SK-N-SH (cell line): ENCODE measurements at regions not wholly inside any gene's neighbourhood (a gene's known extent, or its start where the extent isn't known, plus 50 kb on each side); places are given as distances from the start of the nearest gene placed in this dataset.
A peak's percentile ranks its signal among the peaks of the same experiment; 100 is the strongest.

Experiments used
- CTCF ChIA-PET: fragments of 300-600, 350-600 bp; formaldehyde crosslinking; extraction: SDS; loops from one replicate; lab custom pipeline; 2021; lab: Yijun Ruan, JAX
- POLR2A ChIA-PET: fragments of 350-600 bp; sonication (Branson Sonifier 250); formaldehyde crosslinking; extraction: SDS; loops from one replicate; lab custom pipeline; 2020; ENCODE audit warnings: antibody characterized with exemption, inconsistent platforms; lab: Yijun Ruan, JAX
- DNase-seq: peaks from one replicate; pipeline ENCODE4 v3.0.0; 2012
- H2AFZ ChIP-seq: fragments of 200-600 bp; sonication (generic); 2 replicates; pipeline ENCODE4 v1.8.1; 2016; ENCODE audit warnings: antibody characterized with exemption, mild to moderate bottlenecking, low read depth
- H3F3A ChIP-seq: fragments of 200-600 bp; sonication (generic); replicated peaks from 2 replicates; pipeline ENCODE3; 2016; ENCODE audit warnings: antibody characterized with exemption, mild to moderate bottlenecking; ENCODE audit not compliant: insufficient read depth
- H3K27ac ChIP-seq, 2 experiments: fragments of 200-500 bp in 1 of 2; fragments of 200-600 bp in 1 of 2; sonication (Bioruptor generic) in 1 of 2; sonication (generic), shearing (Covaris generic) in 1 of 2; 2 replicates each; pipeline versions ENCODE4 v1.5.1 to v1.6.1; 2014 to 2016; ENCODE audit warnings: low read depth in 2 of 2, inconsistent platforms in 1 of 2, low read length in 1 of 2, mild to moderate bottlenecking in 1 of 2, mixed read lengths in 1 of 2
- H3K27me3 ChIP-seq: fragments of 200-600 bp; sonication (generic), shearing (Covaris generic); 2 replicates; pipeline ENCODE4 v1.6.1; 2016; ENCODE audit warnings: mixed run types; ENCODE audit not compliant: insufficient read depth
- H3K36me3 ChIP-seq, 2 experiments: fragments of 200-500 bp in 1 of 2; fragments of 200-600 bp in 1 of 2; sonication (Bioruptor generic) in 1 of 2; sonication (generic) in 1 of 2; replicated peaks in 1 of 2; 2 replicates each; pipeline versions ENCODE3 to v1.5.1; 2014 to 2016; ENCODE audit warnings: low read length in 1 of 2, mild to moderate bottlenecking in 1 of 2; ENCODE audit not compliant: insufficient read depth in 2 of 2, control insufficient read depth in 1 of 2
- H3K4me1 ChIP-seq, 2 experiments: fragments of 200-500 bp in 1 of 2; fragments of 200-600 bp in 1 of 2; sonication (Bioruptor generic) in 1 of 2; sonication (generic), shearing (Covaris generic) in 1 of 2; 2 replicates each; pipeline versions ENCODE4 v1.5.1 to v1.6.1; 2014 to 2016; ENCODE audit warnings: low read depth in 1 of 2, low read length in 1 of 2, mixed run types in 1 of 2; ENCODE audit not compliant: insufficient read depth in 2 of 2, control insufficient read depth in 1 of 2
- H3K4me2 ChIP-seq: fragments of 200-600 bp; sonication (generic), shearing (Covaris generic); 2 replicates; pipeline ENCODE4 v1.6.1; 2017; ENCODE audit warnings: mixed run types
- H3K4me3 ChIP-seq, 2 experiments: fragments of 200-500 bp in 1 of 2; fragments of 200-600 bp in 1 of 2; sonication (Bioruptor generic) in 1 of 2; sonication (generic), shearing (Covaris generic) in 1 of 2; 2 replicates each; pipeline versions ENCODE4 v1.5.1 to v1.8.1; 2014 to 2016; ENCODE audit warnings: low read depth in 2 of 2, inconsistent platforms in 1 of 2, low read length in 1 of 2, mild to moderate bottlenecking in 1 of 2, mixed read lengths in 1 of 2, moderate library complexity in 1 of 2
- H3K79me2 ChIP-seq: fragments of 200-600 bp; sonication (generic); 2 replicates; pipeline ENCODE4 v1.8.1; 2017; ENCODE audit warnings: mild to moderate bottlenecking; ENCODE audit not compliant: insufficient read depth
- H3K9ac ChIP-seq: fragments of 200-600 bp; sonication (generic); 2 replicates; pipeline ENCODE4 v1.6.1; 2017; ENCODE audit warnings: mixed run types
- H3K9me2 ChIP-seq: fragments of 200-600 bp; sonication (generic); 2 replicates; pipeline ENCODE4 v1.6.1; 2017; ENCODE audit warnings: mixed run types
- H3K9me3 ChIP-seq: fragments of 200-600 bp; sonication (generic); 2 replicates; pipeline ENCODE4 v1.6.1; 2017; ENCODE audit warnings: mixed run types, mild to moderate bottlenecking, moderate library complexity
- H4K20me1 ChIP-seq: fragments of 200-600 bp; sonication (generic); 2 replicates; pipeline ENCODE4 v1.6.1; 2017; ENCODE audit warnings: mild to moderate bottlenecking, mixed run types; ENCODE audit not compliant: insufficient read depth
- CHD2 ChIP-seq: fragments of 150-350 bp; IDR thresholded peaks from 2 replicates; pipeline ENCODE4 v1.6.1; 2018; ENCODE audit warnings: low read length; ENCODE audit not compliant: partially characterized antibody
- CTCF ChIP-seq: fragments of 200-600 bp; sonication (generic); IDR thresholded peaks from 2 replicates; pipeline ENCODE4 v1.6.1; 2017; ENCODE audit warnings: antibody characterized with exemption, mild to moderate bottlenecking, moderate library complexity
- EP300 ChIP-seq, 2 experiments: IDR thresholded peaks; 2 replicates each; pipeline versions ENCODE4 v1.4.0 to v1.6.1; 2012; ENCODE audit warnings: borderline replicate concordance in 1 of 2, low read depth in 1 of 2, low read length in 1 of 2
- EZH2phosphoT487 ChIP-seq: fragments of 200-600 bp; sonication (generic); IDR thresholded peaks from 2 replicates; pipeline ENCODE4 v1.6.1; 2017; ENCODE audit warnings: low read depth, mixed run types, mild to moderate bottlenecking, antibody characterized with exemption, moderate library complexity, borderline replicate concordance
- FOSL2 ChIP-seq: IDR thresholded peaks from 2 replicates; pipeline ENCODE4 v1.4.0; 2012; ENCODE audit warnings: low read depth, mild to moderate bottlenecking, moderate library complexity, borderline replicate concordance
- FOXJ3 ChIP-seq: sonication (generic); formaldehyde crosslinking; IDR thresholded peaks from 2 replicates; pipeline ENCODE4 v1.5.1; 2020; ENCODE audit warnings: mild to moderate bottlenecking, missing genetic modification reagents
- GABPA ChIP-seq: IDR thresholded peaks from 2 replicates; pipeline ENCODE4 v1.4.0; 2012; ENCODE audit warnings: low read depth, mild to moderate bottlenecking
- GATA2 ChIP-seq: sonication (generic); formaldehyde crosslinking; IDR thresholded peaks from 2 replicates; pipeline ENCODE4 v1.5.0; 2020; ENCODE audit warnings: mild to moderate bottlenecking, missing genetic modification reagents
- IRF3 ChIP-seq: fragments of 150-350 bp; IDR thresholded peaks from 2 replicates; pipeline ENCODE4 v1.6.1; 2016; ENCODE audit warnings: mild to moderate bottlenecking, low read depth, low read length
- MEF2A ChIP-seq: IDR thresholded peaks from 2 replicates; pipeline ENCODE4 v1.4.0; 2012; ENCODE audit warnings: low read depth, borderline replicate concordance
- PBX3 ChIP-seq: IDR thresholded peaks from 2 replicates; pipeline ENCODE4; 2012
- SMC3 ChIP-seq: IDR thresholded peaks from 2 replicates; pipeline ENCODE4 v1.6.1; 2012; ENCODE audit warnings: low read depth, low read length, improper control_type of control experiment
- TCF12 ChIP-seq: IDR thresholded peaks from 2 replicates; pipeline ENCODE4 v1.4.0; 2012
- USF1 ChIP-seq: IDR thresholded peaks from 2 replicates; pipeline ENCODE4 v1.4.0; 2012; ENCODE audit warnings: low read depth, borderline replicate concordance
- WGBS: methylation state at CpG from one replicate; pipeline ENCODE4 v1.1.6; 2017; ENCODE audit warnings: low lambda C conversion rate; 5-methylcytosine and 5-hydroxymethylcytosine counted together

- TF ChIP-seq EZH2phosphoT487 (no peak), MEF2A (peak; percentile 52), IRF3 (no peak), GABPA (no peak), USF1 (no peak; the same call in 1 of the 2 replicates), EP300 (IDR thresholded peaks at IDR 0.05; ENCODE audit: borderline replicate concordance in 1 of 2, low read depth in 1 of 2, low read length in 1 of 2) (peak; percentile 33 to 94), CTCF (no peak)
Observed at GRCh38 chr6:140051521-140052512, 677.4 kb upstream of the CITED2 start (continued).

- H3K27me3 ChIP-seq = no peaks in the 10 kb centered on the region
- ChIA-PET CTCF (no interaction called here), POLR2A (no interaction called here)
- H3K27ac ChIP-seq = peak overlapping the region; percentile 83 to 88
- H3K79me2 ChIP-seq = no peaks in the 10 kb centered on the region
- peak overlapping the region; percentile 53; the same call in 1 of the 2 replicates for H2AFZ ChIP-seq
- peak overlapping the region; percentile 50 for H3K9ac ChIP-seq
- peaks cover 33 to 59% of the 10 kb centered on the region in 2 experiments; a peak in 3 of 4 replicates for H3K4me1 ChIP-seq
- H4K20me1 ChIP-seq = no peaks in the 10 kb centered on the region
- H3K9me2 ChIP-seq = no peaks in the 10 kb centered on the region
- no peak overlapping the region for H3K4me3 ChIP-seq
- 37% methylated on average over 7 of the region's 15 CpGs for WGBS
- 0 out of 2 replicates have a peak overlapping the region, but pooled peaks have one; percentile 20 for H3K4me2 ChIP-seq
- peaks cover 30% of the 10 kb centered on the region for H3F3A ChIP-seq
- no peaks in the 10 kb centered on the region for H3K9me3 ChIP-seq
- H3K36me3 ChIP-seq = no peaks in the 10 kb centered on the region
- peak; percentile 15 for DNase-seq
- no peak for TF ChIP-seq SMC3
- TF ChIP-seq CHD2 = no peak
- 0 out of 2 replicates have a peak, but pooled peaks have one; percentile 7 for TF ChIP-seq GATA2 (CRISPR knock-in tag)
- TF ChIP-seq FOSL2 = 0 out of 2 replicates have a peak, but pooled peaks have one; percentile 2
- TF ChIP-seq TCF12 = peak; percentile 29; the same call in 1 of the 2 replicates
- TF ChIP-seq EP300 (IDR thresholded peaks at IDR 0.05; ENCODE audit: borderline replicate concordance in 1 of 2, low read depth in 1 of 2, low read length in 1 of 2) = peak in 1 of 2 experiments; percentile 34; a peak in 2 of 4 replicates
- TF ChIP-seq MEF2A = peak; percentile 73; the same call in 1 of the 2 replicates
- TF ChIP-seq PBX3 = 0 out of 2 replicates have a peak, but pooled peaks have one; percentile 12
- TF ChIP-seq FOXJ3 (CRISPR knock-in tag) = peak; percentile 70; the same call in 1 of the 2 replicates
- TF ChIP-seq, all 33 proteins: peak for 7
Observed at GRCh38 chr6:140050101-140050995, 675.9 kb upstream of the CITED2 start.
